ENCODE measurements at regions not wholly inside any gene's neighbourhood (a gene's known extent, or its start where the extent isn't known, plus 50 kb on each side); places are given as distances from the start of the nearest gene placed in this dataset.
A peak's percentile ranks its signal among the peaks of the same experiment; 100 is the strongest.

GRCh38 chr3:28745916-28746617 lies 397.4 kb upstream of the AZI2 start:
- no peaks in the 10 kb centered on the region for H3K79me2 ChIP-seq (ENCODE audit: insufficient read depth, low read length)
- DNase-seq (ENCODE audit: low read depth, low spot score) (no peak), ATAC-seq (no peak)
- ChIA-PET RAD21 (ENCODE audit: low non-redundant PET in 1 of 2, low total read pairs in 2 of 2, uncharacterized antibody in 2 of 2, unreplicated experiment in 2 of 2) (no interaction called here), CTCF (no interaction called here), POLR2A (no interaction called here)
- H4K20me1 ChIP-seq (ENCODE audit: insufficient read depth): no peaks in the 10 kb centered on the region
- H3K4me3 ChIP-seq (replicated peaks in 1 of 2; ENCODE audit: low read depth in 1 of 2, low read length in 2 of 2): no peak overlapping the region
- H2AFZ ChIP-seq (ENCODE audit: low read depth, low read length, poor library complexity, severe bottlenecking): no peak overlapping the region
- TF ChIP-seq POLR2AphosphoS5 (IDR thresholded peaks at IDR 0.05; ENCODE audit: low read depth, low read length) (no peak), CBX3 (IDR thresholded peaks at IDR 0.05; ENCODE audit: low read depth) (no peak), ZNF274 (IDR thresholded peaks at IDR 0.05; ENCODE audit: low read depth, low read length) (no peak), POLR2A (IDR thresholded peaks at IDR 0.05; ENCODE audit: borderline replicate concordance, extremely low read depth, insufficient read depth, insufficient read length) (no peak), CEBPB (IDR thresholded peaks at IDR 0.05; ENCODE audit: low read depth) (no peak)
- H3K27me3 ChIP-seq (ENCODE audit: insufficient read depth, low read length): no peaks in the 10 kb centered on the region
- no peaks in the 10 kb centered on the region for H3K9me2 ChIP-seq (ENCODE audit: insufficient read depth)
- intact Hi-C loops (cut with micrococcal nuclease): no loop called here
- H3K27ac ChIP-seq (ENCODE audit: low read depth, low read length): no peak overlapping the region
- BruUV-seq (replicated peaks): no TSS peak
- H3K9ac ChIP-seq (ENCODE audit: low read length): no peak overlapping the region
- peaks cover 0 to 19% of the 10 kb centered on the region in 2 experiments; a peak in 1 of 4 replicates for H3K4me1 ChIP-seq (ENCODE audit: control insufficient read depth in 1 of 2, insufficient read depth in 2 of 2, low read length in 2 of 2)
- no peaks in the 10 kb centered on the region for H3K9me3 ChIP-seq (ENCODE audit: control insufficient read depth in 1 of 2, insufficient read depth in 1 of 2, low read depth in 1 of 2, low read length in 2 of 2)
- peak overlapping the region; percentile 43 for H3K4me2 ChIP-seq (ENCODE audit: low read length)
- H3K36me3 ChIP-seq (ENCODE audit: control insufficient read depth in 1 of 2, insufficient read depth in 2 of 2, low read length in 2 of 2): no peaks in the 10 kb centered on the region

GRCh38 chr3:28746990-28747389 lies 398.4 kb upstream of the AZI2 start:
- DNase-seq (ENCODE audit: low read depth, low spot score) (no peak), ATAC-seq (no peak)
- no peak overlapping the region for H3K9ac ChIP-seq (ENCODE audit: low read length)
- no TSS peak for BruUV-seq (replicated peaks)
- RAD21 ChIA-PET (ENCODE audit: low non-redundant PET in 1 of 2, low total read pairs in 2 of 2, uncharacterized antibody in 2 of 2, unreplicated experiment in 2 of 2): no interaction called here
- H3K36me3 ChIP-seq (ENCODE audit: control insufficient read depth in 1 of 2, insufficient read depth in 2 of 2, low read length in 2 of 2): no peaks in the 10 kb centered on the region
- H3K4me2 ChIP-seq (ENCODE audit: low read length): no peak overlapping the region
- H3K9me2 ChIP-seq (ENCODE audit: insufficient read depth): no peaks in the 10 kb centered on the region
- no peaks in the 10 kb centered on the region for H3K9me3 ChIP-seq (ENCODE audit: control insufficient read depth in 1 of 2, insufficient read depth in 1 of 2, low read depth in 1 of 2, low read length in 2 of 2)
- no peak overlapping the region for H3K4me3 ChIP-seq (replicated peaks in 1 of 2; ENCODE audit: low read depth in 1 of 2, low read length in 2 of 2)
- POLR2A ChIA-PET: no interaction called here
- H3K27ac ChIP-seq (ENCODE audit: low read depth, low read length): no peak overlapping the region
- H3K79me2 ChIP-seq (ENCODE audit: insufficient read depth, low read length): no peaks in the 10 kb centered on the region
- intact Hi-C loops (cut with micrococcal nuclease): no loop called here
- CTCF ChIA-PET: no interaction called here
- TF ChIP-seq, protein P1, sequence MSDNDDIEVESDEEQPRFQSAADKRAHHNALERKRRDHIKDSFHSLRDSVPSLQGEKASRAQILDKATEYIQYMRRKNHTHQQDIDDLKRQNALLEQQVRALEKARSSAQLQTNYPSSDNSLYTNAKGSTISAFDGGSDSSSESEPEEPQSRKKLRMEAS (IDR thresholded peaks at IDR 0.05): no peak
- TF ChIP-seq POLR2A (IDR thresholded peaks at IDR 0.05; ENCODE audit: borderline replicate concordance, extremely low read depth, insufficient read depth, insufficient read length) (no peak), ZNF274 (IDR thresholded peaks at IDR 0.05; ENCODE audit: low read depth, low read length) (no peak), SRF (IDR thresholded peaks at IDR 0.05; ENCODE audit: low read depth) (no peak), JUND (IDR thresholded peaks at IDR 0.05) (no peak), SP1 (IDR thresholded peaks at IDR 0.05; ENCODE audit: low read depth) (no peak), YY1 (IDR thresholded peaks at IDR 0.05; ENCODE audit: extremely low read depth, insufficient replicate concordance, low read depth, low read length) (no peak)
- TF ChIP-seq, protein P2, sequence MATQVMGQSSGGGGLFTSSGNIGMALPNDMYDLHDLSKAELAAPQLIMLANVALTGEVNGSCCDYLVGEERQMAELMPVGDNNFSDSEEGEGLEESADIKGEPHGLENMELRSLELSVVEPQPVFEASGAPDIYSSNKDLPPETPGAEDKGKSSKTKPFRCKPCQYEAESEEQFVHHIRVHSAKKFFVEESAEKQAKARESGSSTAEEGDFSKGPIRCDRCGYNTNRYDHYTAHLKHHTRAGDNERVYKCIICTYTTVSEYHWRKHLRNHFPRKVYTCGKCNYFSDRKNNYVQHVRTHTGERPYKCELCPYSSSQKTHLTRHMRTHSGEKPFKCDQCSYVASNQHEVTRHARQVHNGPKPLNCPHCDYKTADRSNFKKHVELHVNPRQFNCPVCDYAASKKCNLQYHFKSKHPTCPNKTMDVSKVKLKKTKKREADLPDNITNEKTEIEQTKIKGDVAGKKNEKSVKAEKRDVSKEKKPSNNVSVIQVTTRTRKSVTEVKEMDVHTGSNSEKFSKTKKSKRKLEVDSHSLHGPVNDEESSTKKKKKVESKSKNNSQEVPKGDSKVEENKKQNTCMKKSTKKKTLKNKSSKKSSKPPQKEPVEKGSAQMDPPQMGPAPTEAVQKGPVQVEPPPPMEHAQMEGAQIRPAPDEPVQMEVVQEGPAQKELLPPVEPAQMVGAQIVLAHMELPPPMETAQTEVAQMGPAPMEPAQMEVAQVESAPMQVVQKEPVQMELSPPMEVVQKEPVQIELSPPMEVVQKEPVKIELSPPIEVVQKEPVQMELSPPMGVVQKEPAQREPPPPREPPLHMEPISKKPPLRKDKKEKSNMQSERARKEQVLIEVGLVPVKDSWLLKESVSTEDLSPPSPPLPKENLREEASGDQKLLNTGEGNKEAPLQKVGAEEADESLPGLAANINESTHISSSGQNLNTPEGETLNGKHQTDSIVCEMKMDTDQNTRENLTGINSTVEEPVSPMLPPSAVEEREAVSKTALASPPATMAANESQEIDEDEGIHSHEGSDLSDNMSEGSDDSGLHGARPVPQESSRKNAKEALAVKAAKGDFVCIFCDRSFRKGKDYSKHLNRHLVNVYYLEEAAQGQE (IDR thresholded peaks at IDR 0.05; ENCODE audit: low read depth): no peak
- no peaks in the 10 kb centered on the region for H4K20me1 ChIP-seq (ENCODE audit: insufficient read depth)
- no peak overlapping the region for H2AFZ ChIP-seq (ENCODE audit: low read depth, low read length, poor library complexity, severe bottlenecking)
- H3K4me1 ChIP-seq (ENCODE audit: control insufficient read depth in 1 of 2, insufficient read depth in 2 of 2, low read length in 2 of 2): peaks cover 0 to 19% of the 10 kb centered on the region in 2 experiments; a peak in 1 of 4 replicates
- H3K27me3 ChIP-seq (ENCODE audit: insufficient read depth, low read length): no peaks in the 10 kb centered on the region

Data from HCT116 (cell line).